ENCODE measurements at regions not wholly inside any gene's neighbourhood (a gene's known extent, or its start where the extent isn't known, plus 50 kb on each side); places are given as distances from the start of the nearest gene placed in this dataset.

DNA sequence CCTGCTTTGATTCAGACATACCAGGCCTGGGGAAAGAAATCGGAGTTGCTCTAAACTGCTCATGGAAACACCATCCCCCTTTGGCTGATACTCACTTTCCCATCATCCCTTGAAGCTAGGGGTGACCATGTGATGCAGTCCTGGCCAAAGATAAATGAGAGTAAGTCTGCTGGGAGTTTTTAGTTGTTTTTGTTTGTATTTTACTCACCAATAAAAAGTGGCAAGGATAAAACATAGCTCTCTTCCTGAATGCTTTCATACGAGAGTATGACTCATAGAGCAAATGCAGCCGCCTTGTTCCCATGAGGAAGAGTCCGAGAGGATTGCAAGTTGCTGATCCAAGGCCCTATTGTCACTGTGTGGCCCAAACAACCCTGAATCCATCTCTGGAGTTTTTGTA is 126.4 kb upstream of the TMEM132C start:
- Mint-ChIP-seq H3K27me3 (no peaks in the 10 kb centered on the region), H3K36me3 (ENCODE audit: low read depth) (no peaks in the 10 kb centered on the region), H3K27ac (no peak overlapping the region), H3K9me3 (peaks cover 3% of the 10 kb centered on the region), H3K4me3 (no peak overlapping the region), H3K4me1 (peaks cover 4% of the 10 kb centered on the region)
- DNase-seq (no peak), ATAC-seq (ENCODE audit: low read depth) (no peak)
- CTCF ChIA-PET: no interaction called here
- intact Hi-C loops (cut with micrococcal nuclease): no loop called here
- POLR2A ChIA-PET: no interaction called here
- TF ChIP-seq, protein P1, sequence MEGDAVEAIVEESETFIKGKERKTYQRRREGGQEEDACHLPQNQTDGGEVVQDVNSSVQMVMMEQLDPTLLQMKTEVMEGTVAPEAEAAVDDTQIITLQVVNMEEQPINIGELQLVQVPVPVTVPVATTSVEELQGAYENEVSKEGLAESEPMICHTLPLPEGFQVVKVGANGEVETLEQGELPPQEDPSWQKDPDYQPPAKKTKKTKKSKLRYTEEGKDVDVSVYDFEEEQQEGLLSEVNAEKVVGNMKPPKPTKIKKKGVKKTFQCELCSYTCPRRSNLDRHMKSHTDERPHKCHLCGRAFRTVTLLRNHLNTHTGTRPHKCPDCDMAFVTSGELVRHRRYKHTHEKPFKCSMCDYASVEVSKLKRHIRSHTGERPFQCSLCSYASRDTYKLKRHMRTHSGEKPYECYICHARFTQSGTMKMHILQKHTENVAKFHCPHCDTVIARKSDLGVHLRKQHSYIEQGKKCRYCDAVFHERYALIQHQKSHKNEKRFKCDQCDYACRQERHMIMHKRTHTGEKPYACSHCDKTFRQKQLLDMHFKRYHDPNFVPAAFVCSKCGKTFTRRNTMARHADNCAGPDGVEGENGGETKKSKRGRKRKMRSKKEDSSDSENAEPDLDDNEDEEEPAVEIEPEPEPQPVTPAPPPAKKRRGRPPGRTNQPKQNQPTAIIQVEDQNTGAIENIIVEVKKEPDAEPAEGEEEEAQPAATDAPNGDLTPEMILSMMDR (IDR thresholded peaks at IDR 0.05): no peak

- no peak for ATAC-seq (ENCODE audit: low read depth)
Measured at GRCh38 chr12:128150961-128151360, 116.0 kb upstream of the TMEM132C start.

DNA sequence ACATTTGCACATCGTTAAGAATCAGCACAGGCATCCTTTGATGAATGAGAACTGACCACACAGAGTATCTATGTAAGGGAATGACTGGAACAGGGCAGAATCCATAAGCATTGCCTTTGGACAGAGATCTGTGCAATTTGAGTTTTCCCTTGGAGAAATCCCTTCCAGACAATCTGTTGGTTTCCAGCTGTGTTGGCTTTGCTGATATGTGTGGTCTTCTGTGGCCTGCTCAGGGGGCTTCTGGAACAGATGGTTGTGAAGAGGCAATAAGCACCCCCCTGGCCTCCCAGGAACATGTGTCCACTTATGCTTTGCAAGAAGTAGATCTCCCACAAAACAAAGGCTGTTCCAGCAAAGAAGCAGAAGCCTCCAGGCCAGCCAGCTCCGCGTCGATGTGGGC is 111.4 kb upstream of the TMEM132C start:
- Mint-ChIP-seq H3K27me3 (no peaks in the 10 kb centered on the region), H3K4me3 (no peak overlapping the region), H3K27ac (no peak overlapping the region), H3K4me1 (no peaks in the 10 kb centered on the region), H3K9me3 (peaks cover 3% of the 10 kb centered on the region), H3K36me3 (ENCODE audit: low read depth) (no peaks in the 10 kb centered on the region)
- POLR2A ChIA-PET: no interaction called here
- TF ChIP-seq, protein P1 (IDR thresholded peaks at IDR 0.05): no peak
- no peak for ATAC-seq (ENCODE audit: low read depth)
- no peak for DNase-seq
- intact Hi-C loops (cut with micrococcal nuclease): no loop called here
- CTCF ChIA-PET: no interaction called here

More at GRCh38 chr12:128150961-128151360, 116.0 kb upstream of the TMEM132C start:
- no peak for DNase-seq
- no peaks in the 10 kb centered on the region for H3K27me3 Mint-ChIP-seq
- H3K36me3 Mint-ChIP-seq (ENCODE audit: low read depth): no peaks in the 10 kb centered on the region
- ChIA-PET CTCF (no interaction called here), POLR2A (no interaction called here)
- H3K27ac Mint-ChIP-seq: no peak overlapping the region
- peaks cover 3% of the 10 kb centered on the region for H3K9me3 Mint-ChIP-seq
- TF ChIP-seq, protein P1 (IDR thresholded peaks at IDR 0.05): no peak
- intact Hi-C loops (cut with micrococcal nuclease): no loop called here
- H3K4me1 Mint-ChIP-seq: no peaks in the 10 kb centered on the region
- no peak overlapping the region for H3K4me3 Mint-ChIP-seq

DNA sequence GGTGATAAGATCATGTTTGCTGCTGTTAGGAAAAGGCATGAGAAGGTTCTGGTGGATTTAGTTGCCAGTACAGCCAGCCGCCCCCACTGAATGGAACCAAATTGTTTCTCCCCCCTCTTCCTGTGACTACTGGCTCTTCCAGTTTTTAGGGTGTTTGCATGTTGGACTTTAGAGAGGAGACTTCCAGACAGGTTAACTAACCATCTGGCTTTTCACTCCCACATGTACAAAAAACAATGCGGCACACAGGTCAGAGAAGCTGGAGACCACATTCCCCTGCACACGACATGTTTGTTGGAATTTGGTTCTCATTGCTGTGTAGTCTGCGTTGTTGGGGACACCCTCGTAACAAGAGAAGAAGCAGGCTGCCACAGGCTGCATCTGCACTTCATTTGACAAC is 103.9 kb upstream of the TMEM132C start:
- Mint-ChIP-seq H3K9me3 (no peaks in the 10 kb centered on the region), H3K4me1 (no peaks in the 10 kb centered on the region)

GRCh38 chr12:128164533-128164932 is 102.4 kb upstream of the TMEM132C start:
- ATAC-seq (ENCODE audit: low read depth) (no peak), DNase-seq (no peak)
- H3K27ac Mint-ChIP-seq: no peak overlapping the region
- intact Hi-C loops (cut with micrococcal nuclease): no loop called here
- no peaks in the 10 kb centered on the region for H3K4me1 Mint-ChIP-seq
- CTCF ChIA-PET: no interaction called here
- H3K9me3 Mint-ChIP-seq: no peaks in the 10 kb centered on the region
- H3K36me3 Mint-ChIP-seq (ENCODE audit: low read depth): no peaks in the 10 kb centered on the region
- TF ChIP-seq, protein P1 (IDR thresholded peaks at IDR 0.05): no peak
- H3K4me3 Mint-ChIP-seq: no peak overlapping the region
- H3K27me3 Mint-ChIP-seq: no peaks in the 10 kb centered on the region
- POLR2A ChIA-PET: no interaction called here

More for the DNA sequence above, 103.9 kb upstream of the TMEM132C start:
- CTCF ChIA-PET: no interaction called here
- DNase-seq (no peak), ATAC-seq (ENCODE audit: low read depth) (no peak)
- H3K27ac Mint-ChIP-seq: no peak overlapping the region
- TF ChIP-seq, protein P1 (IDR thresholded peaks at IDR 0.05): no peak
- POLR2A ChIA-PET: no interaction called here
- H3K27me3 Mint-ChIP-seq: no peaks in the 10 kb centered on the region
- no peak overlapping the region for H3K4me3 Mint-ChIP-seq
- intact Hi-C loops (cut with micrococcal nuclease): no loop called here
- H3K36me3 Mint-ChIP-seq (ENCODE audit: low read depth): no peaks in the 10 kb centered on the region

Data from activated B cell treated with CpG ODN at 0.5 μM for 24 hours (primary cell).